HG03025 (cell line): ENCODE measurements at regions not wholly inside any gene's neighbourhood (a gene's known extent, or its start where the extent isn't known, plus 50 kb on each side); places are given as distances from the start of the nearest gene placed in this dataset.

Source experiments
- ATAC-seq: cut with Tn5 transposase; IDR thresholded peaks from one replicate; pipeline ENCODE4 v1.9.1; 2021; ENCODE audit warnings: mild to moderate bottlenecking, moderate library complexity; ENCODE audit not compliant: unreplicated experiment, low FRiP score

GRCh38 chr4:189299706-189300105 lies 641.0 kb upstream of the FRG1 start:
- ATAC-seq: no peak

GRCh38 chr4:189301692-189302091 lies 639.0 kb upstream of the FRG1 start:
- ATAC-seq: no peak

- ATAC-seq: no peak
These were observed 638.0 kb upstream of the FRG1 start for GRCh38 chr4:189302719-189303118.

- ATAC-seq: no peak
These were observed 636.5 kb upstream of the FRG1 start for GRCh38 chr4:189304167-189304566.

DNA sequence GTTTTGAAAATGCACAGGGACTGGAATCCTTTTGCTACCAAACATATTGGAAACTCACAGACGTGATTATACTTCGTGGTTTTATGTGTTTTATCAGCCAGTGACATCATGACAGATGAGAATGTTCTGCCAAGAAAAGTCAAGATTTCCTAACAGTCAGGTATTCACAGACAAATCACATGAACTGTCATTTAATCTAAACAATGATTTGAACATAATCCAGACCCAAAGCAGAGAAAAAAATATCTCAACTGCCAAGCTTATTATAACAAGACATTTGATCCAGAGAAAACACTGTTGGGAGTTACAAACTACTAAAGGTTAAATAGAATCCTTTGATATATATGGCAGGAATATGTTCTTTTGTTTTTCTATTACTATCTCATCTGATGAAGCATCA lies 635.9 kb upstream of the FRG1 start:
- ATAC-seq: no peak

DNA sequence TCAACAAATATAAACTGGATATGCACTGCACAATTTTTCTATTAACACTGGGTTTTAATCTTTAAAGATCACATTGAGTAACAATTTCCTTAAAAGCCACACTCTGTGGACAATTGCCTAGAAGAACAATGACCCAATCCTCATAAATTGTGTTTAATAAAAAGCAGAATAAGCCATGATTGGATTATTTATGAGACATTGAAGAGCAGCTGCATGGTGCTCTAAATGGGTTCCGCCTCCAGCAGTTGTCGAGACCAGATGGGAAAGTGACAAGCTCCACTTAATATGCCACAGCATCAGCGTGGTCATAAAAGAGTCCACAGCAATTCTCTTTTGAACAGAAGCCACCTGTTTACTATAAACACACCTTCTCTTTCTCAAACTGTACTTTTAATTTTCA lies 635.2 kb upstream of the FRG1 start:
- no peak for ATAC-seq

DNA sequence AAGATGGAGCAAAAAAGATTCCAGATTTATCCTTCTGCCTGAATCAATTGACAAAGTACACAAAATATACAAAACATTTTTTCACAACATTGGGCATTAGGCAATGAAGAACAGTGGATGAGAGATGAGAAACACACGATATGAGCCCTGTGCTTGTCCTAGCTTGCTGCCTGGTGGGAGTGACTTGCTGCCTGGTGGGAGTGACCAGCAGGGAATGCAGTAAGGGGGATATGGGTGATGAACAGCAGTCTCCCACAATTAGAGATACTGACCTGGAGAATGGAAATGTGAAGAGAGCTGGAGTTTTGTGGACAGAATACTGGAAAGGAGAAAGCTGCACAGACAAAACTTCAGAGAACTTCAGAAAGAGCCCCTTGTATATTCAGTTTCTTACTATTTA lies 629.4 kb upstream of the FRG1 start:
- ATAC-seq: no peak

GRCh38 chr4:189313064-189313463 lies 627.6 kb upstream of the FRG1 start:
- ATAC-seq: no peak

DNA sequence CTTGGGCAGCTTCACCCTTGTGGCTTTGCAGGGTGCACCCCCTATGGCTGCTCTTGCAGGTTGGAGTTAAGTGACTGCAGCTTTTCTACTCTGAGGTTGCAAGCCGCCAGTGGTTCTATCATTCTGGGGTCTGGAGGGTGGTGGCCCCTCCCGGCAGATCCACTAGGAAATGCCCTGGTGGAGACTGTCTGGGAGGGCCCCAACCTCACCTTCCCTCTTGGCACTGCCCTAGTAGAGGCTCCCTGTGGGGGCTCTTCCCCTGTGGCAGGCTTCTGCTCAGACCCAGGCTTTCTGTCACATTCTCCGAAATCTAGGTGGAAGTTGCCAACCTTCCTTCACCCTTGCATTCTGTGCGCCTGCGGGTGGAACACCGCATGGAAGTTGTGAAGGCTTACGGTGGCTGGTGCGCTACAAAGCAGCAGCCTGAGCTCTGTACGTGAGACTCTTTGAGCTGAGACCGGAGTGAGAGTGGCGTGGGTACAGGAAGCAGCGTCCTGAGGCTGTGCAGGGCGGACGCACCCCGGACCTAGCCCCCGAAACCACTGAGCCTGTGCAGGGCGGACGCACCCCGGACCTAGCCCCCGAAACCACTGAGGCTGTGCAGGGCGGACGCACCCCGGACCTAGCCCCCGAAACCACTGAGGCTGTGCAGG lies 626.7 kb upstream of the FRG1 start:
- no peak for ATAC-seq

GRCh38 chr4:189322426-189322825 lies 618.2 kb upstream of the FRG1 start:
- no peak for ATAC-seq

DNA sequence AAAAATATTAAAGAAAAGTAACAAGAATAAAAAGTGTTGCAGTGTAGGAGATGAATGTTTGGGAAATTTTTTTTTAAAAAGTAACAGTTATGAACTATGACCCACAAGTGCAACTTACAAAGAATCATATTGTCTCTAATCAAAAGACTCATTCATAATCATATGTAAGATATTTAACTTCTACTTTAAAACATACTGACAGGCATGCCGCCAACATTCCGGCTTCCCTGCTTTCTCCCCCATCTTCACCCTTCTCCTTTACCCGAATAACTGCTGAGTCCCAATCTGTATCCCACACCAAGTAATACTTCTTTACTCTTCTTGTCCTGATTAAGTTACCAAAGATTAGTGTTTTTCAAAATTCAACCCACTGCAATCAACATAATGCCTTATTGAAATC lies 598.8 kb upstream of the FRG1 start:
- no peak for ATAC-seq

GRCh38 chr4:189355590-189355989 lies 585.1 kb upstream of the FRG1 start:
- no peak for ATAC-seq

GRCh38 chr4:189362364-189362763 lies 578.3 kb upstream of the FRG1 start:
- no peak for ATAC-seq

DNA sequence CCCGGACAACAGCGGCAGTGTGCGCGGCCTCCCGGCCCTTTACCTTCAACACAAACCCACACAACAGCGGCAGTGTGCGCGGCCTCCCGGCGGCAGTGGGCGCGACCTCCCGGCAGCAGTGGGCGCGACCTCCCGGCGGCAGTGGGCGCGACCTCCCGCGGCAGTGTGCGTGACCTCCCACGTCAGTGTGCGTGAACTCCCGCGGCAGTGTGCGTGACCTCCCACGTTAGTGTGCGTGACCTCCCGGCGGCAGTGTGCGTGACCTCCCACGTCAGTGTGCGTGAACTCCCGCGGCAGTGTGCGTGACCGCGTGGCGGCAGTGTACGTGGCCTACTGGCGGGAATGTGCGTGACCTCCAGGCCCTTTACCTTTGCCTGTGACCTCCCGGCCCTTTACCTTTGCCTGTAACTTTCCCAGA lies 576.6 kb upstream of the FRG1 start:
- ATAC-seq: no peak

GRCh38 chr4:189365451-189365850 lies 575.2 kb upstream of the FRG1 start:
- no peak for ATAC-seq

- no peak for ATAC-seq
These were observed 572.8 kb upstream of the FRG1 start for GRCh38 chr4:189367832-189368231.

GRCh38 chr4:189374176-189374575 lies 566.5 kb upstream of the FRG1 start:
- no peak for ATAC-seq

DNA sequence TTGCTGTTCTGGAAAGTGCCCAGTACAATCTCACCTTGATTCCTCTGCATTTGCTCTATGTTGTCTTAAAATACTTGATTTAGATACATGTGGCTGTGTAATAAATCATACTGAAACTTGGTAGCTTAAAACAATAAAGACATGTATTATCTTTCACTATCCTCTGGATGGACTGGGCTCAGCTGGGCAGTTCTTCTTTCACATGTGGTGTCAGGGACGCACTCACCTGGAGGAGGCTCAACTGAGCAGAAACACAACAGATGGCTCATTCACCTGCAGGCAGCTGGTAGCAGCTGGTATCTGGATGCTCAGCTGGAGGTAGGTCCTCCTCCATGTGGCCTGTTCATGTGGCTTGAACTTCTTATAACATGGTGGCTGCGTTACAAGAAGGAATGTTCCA lies 563.8 kb upstream of the FRG1 start:
- no peak for ATAC-seq

GRCh38 chr4:189377569-189377968 lies 563.1 kb upstream of the FRG1 start:
- ATAC-seq: no peak

DNA sequence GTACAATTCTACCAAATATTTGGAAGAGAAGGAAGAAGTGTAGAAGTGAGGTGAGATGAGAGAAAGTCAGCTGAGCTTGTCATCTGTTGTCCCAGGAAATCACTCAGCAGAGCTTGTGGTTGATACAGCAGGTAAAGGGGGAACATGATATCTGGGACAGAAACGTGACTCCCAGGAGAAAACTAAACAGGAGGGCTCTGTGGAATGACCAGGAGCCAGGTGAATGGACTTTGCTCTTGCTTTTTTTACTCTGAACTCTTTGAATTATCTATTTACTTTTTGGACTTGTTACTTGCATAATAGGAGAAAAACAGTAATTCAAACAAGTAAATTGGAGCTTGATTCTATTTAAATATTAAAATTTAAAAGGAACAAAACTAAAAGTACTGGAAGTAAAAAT lies 555.6 kb upstream of the FRG1 start:
- no peak for ATAC-seq

- ATAC-seq: no peak
These were observed 555.1 kb upstream of the FRG1 start for GRCh38 chr4:189385579-189385978.

GRCh38 chr4:189396435-189396834 lies 544.2 kb upstream of the FRG1 start:
- no peak for ATAC-seq

DNA sequence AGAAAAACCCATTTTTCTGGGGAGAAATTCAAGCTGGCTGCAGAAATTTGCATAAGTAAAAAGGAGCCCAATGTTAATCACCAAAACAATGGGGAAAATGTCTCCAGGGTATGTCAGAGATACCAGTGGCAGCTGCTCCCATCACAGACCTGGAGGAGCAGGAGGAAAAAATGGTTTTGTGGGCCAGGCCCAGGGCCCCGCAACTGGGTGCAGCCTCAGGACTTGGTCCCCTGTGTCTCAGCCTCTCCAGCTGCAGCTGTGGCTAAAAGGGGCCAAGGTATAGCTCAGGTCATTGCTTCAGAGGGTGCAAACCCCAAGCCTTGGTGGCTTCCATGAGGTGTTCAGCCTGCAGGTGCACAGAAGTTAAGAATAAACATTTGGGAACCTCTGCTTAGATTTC lies 536.4 kb upstream of the FRG1 start:
- no peak for ATAC-seq
